Suprapubic skin (tissue), 4 donors: ENCODE measurements at regions not wholly inside any gene's neighbourhood (a gene's known extent, or its start where the extent isn't known, plus 50 kb on each side); places are given as distances from the start of the nearest gene placed in this dataset.

Source experiments
- EP300 ChIP-seq: sonication (generic); formaldehyde crosslinking; IDR thresholded peaks from one replicate; pipeline ENCODE4 v1.6.1; 2017; ENCODE audit warnings: antibody characterized with exemption
- POLR2A ChIP-seq, 2 donors: fragments of 450-650 bp; IDR thresholded peaks; one replicate each; pipeline ENCODE4 v1.6.1; 2017; ENCODE audit warnings: antibody characterized with exemption in 2 of 2, mild to moderate bottlenecking in 2 of 2, moderate library complexity in 2 of 2
- POLR2AphosphoS5 ChIP-seq, 3 donors: sonication (generic); formaldehyde crosslinking; IDR thresholded peaks; one replicate each; pipeline ENCODE4 v1.6.1; 2017; ENCODE audit warnings: antibody characterized with exemption in 3 of 3
- TF ChIP-seq, protein P1 (sequence below), 2 donors: fragments of 200-600 bp in 1 of 2; fragments of 450-650 bp in 1 of 2; sonication (generic) in 1 of 2; IDR thresholded peaks; one replicate each; pipeline ENCODE4 v1.5.1; 2016 to 2019; ENCODE audit warnings: antibody characterized with exemption in 2 of 2, mild to moderate bottlenecking in 1 of 2, moderate library complexity in 1 of 2

DNA sequence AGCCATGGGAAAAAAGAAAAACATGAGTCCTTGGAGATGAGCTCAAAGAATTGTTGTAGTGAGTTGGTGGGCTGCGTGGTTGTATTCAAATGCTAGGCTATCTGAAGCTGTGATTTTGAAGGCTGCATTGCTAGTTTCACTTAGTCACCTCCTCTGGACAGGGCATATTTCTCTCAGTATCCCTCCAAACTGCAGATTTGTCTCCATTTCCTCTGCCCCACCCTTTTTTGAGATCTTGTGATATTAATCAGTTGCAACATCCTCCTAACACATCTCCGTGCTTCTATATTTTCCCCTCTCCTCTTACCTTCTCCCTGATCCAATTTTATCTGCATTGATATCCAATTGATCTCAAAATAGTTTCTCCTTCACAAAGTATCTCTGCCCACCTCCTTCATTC is 1048.0 kb upstream of the WWC1 start:
- TF ChIP-seq, protein P1, sequence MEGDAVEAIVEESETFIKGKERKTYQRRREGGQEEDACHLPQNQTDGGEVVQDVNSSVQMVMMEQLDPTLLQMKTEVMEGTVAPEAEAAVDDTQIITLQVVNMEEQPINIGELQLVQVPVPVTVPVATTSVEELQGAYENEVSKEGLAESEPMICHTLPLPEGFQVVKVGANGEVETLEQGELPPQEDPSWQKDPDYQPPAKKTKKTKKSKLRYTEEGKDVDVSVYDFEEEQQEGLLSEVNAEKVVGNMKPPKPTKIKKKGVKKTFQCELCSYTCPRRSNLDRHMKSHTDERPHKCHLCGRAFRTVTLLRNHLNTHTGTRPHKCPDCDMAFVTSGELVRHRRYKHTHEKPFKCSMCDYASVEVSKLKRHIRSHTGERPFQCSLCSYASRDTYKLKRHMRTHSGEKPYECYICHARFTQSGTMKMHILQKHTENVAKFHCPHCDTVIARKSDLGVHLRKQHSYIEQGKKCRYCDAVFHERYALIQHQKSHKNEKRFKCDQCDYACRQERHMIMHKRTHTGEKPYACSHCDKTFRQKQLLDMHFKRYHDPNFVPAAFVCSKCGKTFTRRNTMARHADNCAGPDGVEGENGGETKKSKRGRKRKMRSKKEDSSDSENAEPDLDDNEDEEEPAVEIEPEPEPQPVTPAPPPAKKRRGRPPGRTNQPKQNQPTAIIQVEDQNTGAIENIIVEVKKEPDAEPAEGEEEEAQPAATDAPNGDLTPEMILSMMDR (IDR thresholded peaks at IDR 0.05): no peak
- TF ChIP-seq EP300 (no peak), POLR2A (IDR thresholded peaks at IDR 0.05) (no peak), POLR2AphosphoS5 (IDR thresholded peaks at IDR 0.05) (no peak)
